Activated CD4-positive, alpha-beta T cell treated with anti-CD3 and anti-CD28 coated beads, Interleukin-2, amount 10 ng/mL, durations not matched to agents 24 days and 14 days (primary cell): ENCODE measurements at regions not wholly inside any gene's neighbourhood (a gene's known extent, or its start where the extent isn't known, plus 50 kb on each side); places are given as distances from the start of the nearest gene placed in this dataset.

Experiments
- DNase-seq: peaks from one replicate; pipeline ENCODE4 v3.0.0; 2022
- H3K27ac Mint-ChIP-seq: one replicate; pipeline ENCODE4 v1.8.0; 2022; ENCODE audit warnings: mild to moderate bottlenecking, mixed read lengths
- H3K27me3 Mint-ChIP-seq: one replicate; pipeline ENCODE4 v1.8.0; 2022; ENCODE audit warnings: mixed read lengths
- H3K36me3 Mint-ChIP-seq: one replicate; pipeline ENCODE4 v1.8.0; 2022; ENCODE audit warnings: low read depth, mild to moderate bottlenecking, mixed read lengths
- H3K4me1 Mint-ChIP-seq: one replicate; pipeline ENCODE4 v1.8.0; 2021; ENCODE audit warnings: mixed read lengths
- H3K4me3 Mint-ChIP-seq: one replicate; pipeline ENCODE4 v1.8.0; 2022; ENCODE audit warnings: mild to moderate bottlenecking, moderate library complexity, mixed read lengths
- H3K9me3 Mint-ChIP-seq: one replicate; pipeline ENCODE4 v1.8.0; 2021; ENCODE audit warnings: mixed read lengths
- intact Hi-C: fragments of 100-400 bp; cut with micrococcal nuclease; formaldehyde crosslinking; loops from one replicate; pipeline ENCODE4 v1.15.1; 2023

GRCh38 chr10:32114508-32114907 is 58.3 kb upstream of the KIF5B start:
- DNase-seq, result no peak
- H3K4me3 Mint-ChIP-seq, result no peak overlapping the region
- peaks cover 14% of the 10 kb centered on the region for H3K27me3 Mint-ChIP-seq
- H3K9me3 Mint-ChIP-seq, result peaks cover 5% of the 10 kb centered on the region
- no peaks in the 10 kb centered on the region for H3K4me1 Mint-ChIP-seq
- intact Hi-C loops, result no loop called here
- H3K27ac Mint-ChIP-seq, result no peak overlapping the region
- no peaks in the 10 kb centered on the region for H3K36me3 Mint-ChIP-seq

GRCh38 chr10:32112055-32112454 is 55.8 kb upstream of the KIF5B start:
- H3K4me1 Mint-ChIP-seq, result no peaks in the 10 kb centered on the region
- H3K36me3 Mint-ChIP-seq, result no peaks in the 10 kb centered on the region
- intact Hi-C loops, result no loop called here
- no peak for DNase-seq
- peaks cover 5% of the 10 kb centered on the region for H3K9me3 Mint-ChIP-seq
- H3K27me3 Mint-ChIP-seq, result peaks cover 14% of the 10 kb centered on the region
- H3K27ac Mint-ChIP-seq, result no peak overlapping the region
- no peak overlapping the region for H3K4me3 Mint-ChIP-seq

- Mint-ChIP-seq H3K4me3 (no peak overlapping the region), H3K4me1 (no peaks in the 10 kb centered on the region), H3K27ac (no peak overlapping the region), H3K27me3 (peaks cover 14% of the 10 kb centered on the region), H3K36me3 (no peaks in the 10 kb centered on the region), H3K9me3 (peaks cover 5% of the 10 kb centered on the region)
- no peak for DNase-seq
- intact Hi-C loops, result no loop called here
Measured at GRCh38 chr10:32111585-32111984, 55.4 kb upstream of the KIF5B start.

- H3K27ac Mint-ChIP-seq, result no peak overlapping the region
Measured at GRCh38 chr10:32110790-32111189, 54.6 kb upstream of the KIF5B start.

GRCh38 chr10:32109603-32110002 is 53.4 kb upstream of the KIF5B start:
- H3K4me1 Mint-ChIP-seq, result no peaks in the 10 kb centered on the region
- intact Hi-C loops, result loop anchor here (10.0 kb wide), 1 partner anchor 65 kb away; no protein-coding TSS in a partner anchor
- no peaks in the 10 kb centered on the region for H3K9me3 Mint-ChIP-seq
- H3K27ac Mint-ChIP-seq, result no peak overlapping the region
- DNase-seq, result no peak
- H3K4me3 Mint-ChIP-seq, result no peak overlapping the region
- peaks cover 8% of the 10 kb centered on the region for H3K27me3 Mint-ChIP-seq
- H3K36me3 Mint-ChIP-seq, result no peaks in the 10 kb centered on the region

More at GRCh38 chr10:32110790-32111189, 54.6 kb upstream of the KIF5B start:
- H3K27me3 Mint-ChIP-seq, result peaks cover 12% of the 10 kb centered on the region
- intact Hi-C loops, result no loop called here
- H3K4me3 Mint-ChIP-seq, result no peak overlapping the region
- DNase-seq, result no peak
- no peaks in the 10 kb centered on the region for H3K36me3 Mint-ChIP-seq
- no peaks in the 10 kb centered on the region for H3K4me1 Mint-ChIP-seq
- peaks cover 3% of the 10 kb centered on the region for H3K9me3 Mint-ChIP-seq
